ENCODE measurements at regions not wholly inside any gene's neighbourhood (a gene's known extent, or its start where the extent isn't known, plus 50 kb on each side); places are given as distances from the start of the nearest gene placed in this dataset.

GRCh38 chr16:29317269-29317668 is 89.2 kb downstream of the NPIPB11 start:
- H3K36me3 ChIP-seq (ENCODE audit: control insufficient read depth, insufficient read depth, low read length), result no peaks in the 10 kb centered on the region
- peaks cover 3% of the 10 kb centered on the region for H3K27me3 ChIP-seq (ENCODE audit: control insufficient read depth, insufficient read depth, low read length)
- TF ChIP-seq CTCF (IDR thresholded peaks at IDR 0.05; ENCODE audit: insufficient read depth, low read length, poor library complexity, severe bottlenecking), result no peak
- no peak overlapping the region for H3K4me3 ChIP-seq (ENCODE audit: low read depth, low read length)
- no peak for DNase-seq (ENCODE audit: low read depth)

DNA sequence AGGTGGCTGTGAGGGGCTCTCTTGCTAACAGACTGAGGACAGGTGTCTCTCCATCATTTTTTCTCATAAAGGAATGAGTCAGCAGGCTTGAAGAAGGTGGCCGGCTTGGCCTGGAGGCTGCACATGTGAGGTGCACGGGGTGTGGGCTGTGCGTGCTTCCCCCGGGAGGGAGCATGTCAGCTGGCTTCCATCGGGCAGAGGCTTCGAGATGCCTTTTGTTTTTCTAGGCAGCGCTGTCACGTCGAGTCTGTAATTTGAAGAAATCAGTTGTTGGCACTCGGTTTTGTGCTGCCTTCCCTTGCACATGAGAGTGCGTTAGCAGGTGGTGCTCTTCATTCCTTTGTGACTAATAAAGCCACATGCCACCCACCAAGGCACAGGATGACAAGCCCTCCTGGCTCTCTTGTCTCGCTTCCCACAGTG is 89.7 kb downstream of the NPIPB11 start:
- no peak for DNase-seq (ENCODE audit: low read depth)
- no peaks in the 10 kb centered on the region for H3K36me3 ChIP-seq (ENCODE audit: control insufficient read depth, insufficient read depth, low read length)
- H3K4me3 ChIP-seq (ENCODE audit: low read depth, low read length), result no peak overlapping the region
- H3K27me3 ChIP-seq (ENCODE audit: control insufficient read depth, insufficient read depth, low read length), result peaks cover 4% of the 10 kb centered on the region
- no peak for TF ChIP-seq CTCF (IDR thresholded peaks at IDR 0.05; ENCODE audit: insufficient read depth, low read length, poor library complexity, severe bottlenecking)

DNA sequence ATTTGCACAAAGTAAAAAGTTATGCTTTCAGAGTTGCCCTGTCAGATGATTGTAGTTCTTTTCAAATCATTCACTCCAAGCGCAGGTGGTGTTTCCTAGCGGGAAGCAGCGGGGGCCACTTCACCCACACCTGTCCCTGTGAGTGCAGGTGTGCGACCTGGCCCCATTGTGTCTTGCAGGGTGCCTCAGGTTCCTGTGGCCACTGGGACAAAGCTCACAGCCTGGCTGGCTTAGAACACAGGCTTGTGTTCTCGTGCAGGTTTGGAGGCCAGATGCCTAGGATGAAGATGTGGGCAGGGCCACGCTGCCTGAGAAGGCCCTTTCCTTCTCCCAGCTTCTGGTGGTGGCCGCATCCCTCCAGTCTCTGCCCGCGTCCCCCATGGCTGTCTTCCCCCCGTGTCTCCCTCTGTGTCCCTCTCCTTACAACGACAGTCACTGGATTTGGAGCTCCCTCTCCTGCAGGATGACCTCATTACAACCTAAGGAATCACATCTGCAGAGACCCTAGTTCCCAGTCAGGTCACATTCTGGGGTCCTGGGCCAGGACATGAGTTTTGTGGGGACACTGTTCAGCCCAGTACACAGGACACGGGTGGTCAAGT is 90.5 kb downstream of the NPIPB11 start:
- no peak overlapping the region for H3K4me3 ChIP-seq (ENCODE audit: low read depth, low read length)
- peaks cover 5% of the 10 kb centered on the region for H3K27me3 ChIP-seq (ENCODE audit: control insufficient read depth, insufficient read depth, low read length)
- no peak for TF ChIP-seq CTCF (IDR thresholded peaks at IDR 0.05; ENCODE audit: insufficient read depth, low read length, poor library complexity, severe bottlenecking)
- H3K36me3 ChIP-seq (ENCODE audit: control insufficient read depth, insufficient read depth, low read length), result no peaks in the 10 kb centered on the region
- no peak for DNase-seq (ENCODE audit: low read depth)

DNA sequence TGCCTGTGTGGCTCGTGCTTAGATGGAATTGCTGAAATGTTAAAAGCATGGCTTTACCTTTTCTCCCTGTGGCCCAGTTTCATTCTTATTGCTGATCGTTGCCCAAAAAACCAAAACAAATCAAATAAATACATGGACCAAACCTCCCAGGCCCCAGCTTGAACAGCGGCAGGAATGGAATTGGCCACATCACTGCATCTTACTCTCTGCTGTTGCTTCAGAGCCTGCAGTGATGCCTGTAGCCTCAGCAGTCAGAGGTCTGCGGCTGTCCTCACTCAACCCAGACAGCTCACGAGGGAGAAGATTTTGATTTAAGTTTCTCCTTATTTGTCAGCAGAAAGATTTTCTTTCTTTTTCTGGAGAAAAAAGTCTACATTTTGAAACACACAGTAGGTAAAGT is 91.5 kb downstream of the NPIPB11 start:
- no peak for TF ChIP-seq CTCF (IDR thresholded peaks at IDR 0.05; ENCODE audit: insufficient read depth, low read length, poor library complexity, severe bottlenecking)
- Histone ChIP-seq H3K4me3 (ENCODE audit: low read depth, low read length) (no peak overlapping the region), H3K27me3 (ENCODE audit: control insufficient read depth, insufficient read depth, low read length) (peaks cover 5% of the 10 kb centered on the region), H3K36me3 (ENCODE audit: control insufficient read depth, insufficient read depth, low read length) (no peaks in the 10 kb centered on the region)
- no peak for DNase-seq (ENCODE audit: low read depth)

DNA sequence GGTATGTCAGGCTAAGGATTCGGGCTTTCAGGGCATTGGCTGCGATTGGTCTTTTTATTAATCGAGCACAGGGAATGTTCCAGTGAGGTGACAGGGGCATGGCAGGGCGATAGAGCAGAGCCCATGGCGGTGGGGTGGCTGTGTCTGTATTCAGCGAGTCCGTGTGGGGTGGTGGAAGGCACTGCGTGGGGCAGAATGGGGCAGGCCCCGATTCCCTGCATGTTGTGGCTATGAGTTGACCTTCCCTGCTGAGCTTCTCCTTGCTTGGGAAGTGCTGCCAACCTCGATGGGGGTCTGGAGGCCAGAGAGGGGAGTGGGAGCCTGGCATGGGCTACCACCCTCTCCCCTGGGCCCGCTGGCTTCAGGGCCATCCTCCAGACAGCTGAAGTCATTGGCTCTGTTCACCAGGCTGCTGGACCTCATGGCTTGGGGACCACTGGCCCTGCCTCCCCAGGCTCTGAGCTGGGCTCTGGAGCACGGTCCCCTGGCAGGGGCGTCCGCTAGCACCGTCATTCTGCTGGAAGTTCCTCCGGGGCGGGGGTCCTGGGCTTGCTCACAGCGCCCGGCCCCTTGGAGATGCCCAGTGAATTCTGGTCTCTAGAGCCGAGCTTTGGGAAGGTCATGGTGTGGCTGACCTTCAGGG is 92.1 kb downstream of the NPIPB11 start:
- TF ChIP-seq CTCF (IDR thresholded peaks at IDR 0.05; ENCODE audit: insufficient read depth, low read length, poor library complexity, severe bottlenecking), result no peak
- no peaks in the 10 kb centered on the region for H3K36me3 ChIP-seq (ENCODE audit: control insufficient read depth, insufficient read depth, low read length)
- H3K4me3 ChIP-seq (ENCODE audit: low read depth, low read length), result no peak overlapping the region
- no peak for DNase-seq (ENCODE audit: low read depth)
- peaks cover 5% of the 10 kb centered on the region for H3K27me3 ChIP-seq (ENCODE audit: control insufficient read depth, insufficient read depth, low read length)

- no peak for DNase-seq (ENCODE audit: low read depth)
- TF ChIP-seq CTCF (IDR thresholded peaks at IDR 0.05; ENCODE audit: insufficient read depth, low read length, poor library complexity, severe bottlenecking), result no peak
- Histone ChIP-seq H3K36me3 (ENCODE audit: control insufficient read depth, insufficient read depth, low read length) (no peaks in the 10 kb centered on the region), H3K27me3 (ENCODE audit: control insufficient read depth, insufficient read depth, low read length) (peaks cover 5% of the 10 kb centered on the region), H3K4me3 (ENCODE audit: low read depth, low read length) (no peak overlapping the region)
These were observed 92.9 kb downstream of the NPIPB11 start for GRCh38 chr16:29313559-29314048.
